Right lobe of liver (tissue), 4 donors: ENCODE measurements at regions not wholly inside any gene's neighbourhood (a gene's known extent, or its start where the extent isn't known, plus 50 kb on each side); places are given as distances from the start of the nearest gene placed in this dataset.

Source experiments
- POLR2A ChIP-seq: fragments of 450-650 bp; IDR thresholded peaks from one replicate; pipeline ENCODE4 v1.6.1; 2017; ENCODE audit warnings: antibody characterized with exemption, mild to moderate bottlenecking
- TF ChIP-seq, protein P1 (sequence below), 4 donors: fragments of 200-600 bp in 3 of 4; fragments of 450-650 bp in 1 of 4; IDR thresholded peaks; one replicate each; pipeline versions ENCODE4 v1.5.1 to v1.8.0; 2016 to 2022; ENCODE audit warnings: antibody characterized with exemption in 4 of 4, mild to moderate bottlenecking in 2 of 4
- donor health status: DM: no; HTN: no; CAD: no.
- donor health status: DM: no; HTN: no; CAD: no.
- donor health status: DM: no; HTN: yes; CAD: no.

DNA sequence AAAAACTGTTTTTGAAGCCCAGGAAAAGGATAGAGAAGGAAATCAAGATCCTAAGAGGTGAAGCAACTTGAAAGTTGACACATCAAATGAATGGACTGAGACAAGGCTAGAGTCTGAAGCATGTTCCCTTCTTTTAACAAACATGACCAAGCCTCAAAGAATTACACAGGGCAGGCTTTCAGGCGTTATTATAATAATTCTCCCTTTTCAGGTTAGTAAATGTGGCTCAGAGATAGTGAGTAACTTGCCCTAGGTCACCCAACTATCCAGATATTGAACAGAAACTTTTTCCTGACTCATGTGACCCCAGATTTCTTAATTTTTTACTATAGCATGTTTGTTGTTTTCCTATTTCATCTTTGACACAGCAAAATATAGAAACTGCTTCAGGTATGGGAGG, 91.7 kb downstream of the PPP1R2C start:
- no peak for TF ChIP-seq POLR2A
- TF ChIP-seq, protein P1, sequence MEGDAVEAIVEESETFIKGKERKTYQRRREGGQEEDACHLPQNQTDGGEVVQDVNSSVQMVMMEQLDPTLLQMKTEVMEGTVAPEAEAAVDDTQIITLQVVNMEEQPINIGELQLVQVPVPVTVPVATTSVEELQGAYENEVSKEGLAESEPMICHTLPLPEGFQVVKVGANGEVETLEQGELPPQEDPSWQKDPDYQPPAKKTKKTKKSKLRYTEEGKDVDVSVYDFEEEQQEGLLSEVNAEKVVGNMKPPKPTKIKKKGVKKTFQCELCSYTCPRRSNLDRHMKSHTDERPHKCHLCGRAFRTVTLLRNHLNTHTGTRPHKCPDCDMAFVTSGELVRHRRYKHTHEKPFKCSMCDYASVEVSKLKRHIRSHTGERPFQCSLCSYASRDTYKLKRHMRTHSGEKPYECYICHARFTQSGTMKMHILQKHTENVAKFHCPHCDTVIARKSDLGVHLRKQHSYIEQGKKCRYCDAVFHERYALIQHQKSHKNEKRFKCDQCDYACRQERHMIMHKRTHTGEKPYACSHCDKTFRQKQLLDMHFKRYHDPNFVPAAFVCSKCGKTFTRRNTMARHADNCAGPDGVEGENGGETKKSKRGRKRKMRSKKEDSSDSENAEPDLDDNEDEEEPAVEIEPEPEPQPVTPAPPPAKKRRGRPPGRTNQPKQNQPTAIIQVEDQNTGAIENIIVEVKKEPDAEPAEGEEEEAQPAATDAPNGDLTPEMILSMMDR (IDR thresholded peaks at IDR 0.05): no peak
